ENCODE measurements at regions not wholly inside any gene's neighbourhood (a gene's known extent, or its start where the extent isn't known, plus 50 kb on each side); places are given as distances from the start of the nearest gene placed in this dataset.
"Not testable (repeated sequence)": the region's sequence is repeated elsewhere in the genome, so short reads cannot be mapped to it uniquely, and the experiment has no call there.

DNA sequence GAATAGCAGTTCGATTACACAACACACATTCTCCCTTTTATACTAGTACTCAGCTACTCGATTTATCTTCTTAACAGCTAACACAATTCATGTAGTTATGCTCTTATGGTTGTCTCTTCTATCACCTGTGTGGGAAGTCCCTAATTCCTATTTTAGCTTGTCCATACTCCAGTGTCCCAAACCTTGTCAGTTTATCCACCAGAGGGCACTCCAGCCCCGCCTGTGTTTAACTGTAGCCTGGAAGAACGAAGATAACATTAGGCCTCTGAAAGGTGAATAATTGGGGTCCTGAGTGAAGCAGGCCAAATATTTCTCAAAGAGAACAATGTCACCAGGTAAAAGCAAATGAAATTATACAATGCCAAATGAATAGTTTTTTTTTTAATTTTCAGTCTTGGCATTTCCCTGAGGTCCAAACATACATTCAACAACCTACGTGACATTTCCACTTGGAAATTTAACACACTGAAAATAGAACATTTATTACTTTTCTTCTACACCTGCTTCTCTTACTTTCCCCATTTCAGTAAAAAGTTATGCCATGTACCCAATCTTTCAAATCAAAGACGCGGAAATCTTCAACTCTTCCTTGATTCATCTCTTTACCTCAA is 560.7 kb downstream of the HTR1A start:
- TF ChIP-seq EZH2phosphoT487 (IDR thresholded peaks at IDR 0.05; ENCODE audit: borderline replicate concordance, low read depth, low read length), result no peak
- TF ChIP-seq, protein P1, sequence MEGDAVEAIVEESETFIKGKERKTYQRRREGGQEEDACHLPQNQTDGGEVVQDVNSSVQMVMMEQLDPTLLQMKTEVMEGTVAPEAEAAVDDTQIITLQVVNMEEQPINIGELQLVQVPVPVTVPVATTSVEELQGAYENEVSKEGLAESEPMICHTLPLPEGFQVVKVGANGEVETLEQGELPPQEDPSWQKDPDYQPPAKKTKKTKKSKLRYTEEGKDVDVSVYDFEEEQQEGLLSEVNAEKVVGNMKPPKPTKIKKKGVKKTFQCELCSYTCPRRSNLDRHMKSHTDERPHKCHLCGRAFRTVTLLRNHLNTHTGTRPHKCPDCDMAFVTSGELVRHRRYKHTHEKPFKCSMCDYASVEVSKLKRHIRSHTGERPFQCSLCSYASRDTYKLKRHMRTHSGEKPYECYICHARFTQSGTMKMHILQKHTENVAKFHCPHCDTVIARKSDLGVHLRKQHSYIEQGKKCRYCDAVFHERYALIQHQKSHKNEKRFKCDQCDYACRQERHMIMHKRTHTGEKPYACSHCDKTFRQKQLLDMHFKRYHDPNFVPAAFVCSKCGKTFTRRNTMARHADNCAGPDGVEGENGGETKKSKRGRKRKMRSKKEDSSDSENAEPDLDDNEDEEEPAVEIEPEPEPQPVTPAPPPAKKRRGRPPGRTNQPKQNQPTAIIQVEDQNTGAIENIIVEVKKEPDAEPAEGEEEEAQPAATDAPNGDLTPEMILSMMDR (conservative IDR thresholded peaks at IDR 0.05; ENCODE audit: low read length), result peak; percentile 90
- Histone ChIP-seq H3K4me1 (ENCODE audit: insufficient read depth, low read length, poor library complexity, severe bottlenecking) (no peaks in the 10 kb centered on the region), H3K9me2 (ENCODE audit: insufficient read depth, low read length) (no peaks in the 10 kb centered on the region), H3K9me3 (ENCODE audit: low read length) (no peaks in the 10 kb centered on the region), H2AFZ (ENCODE audit: low read length) (no peak overlapping the region), H3K4me3 (ENCODE audit: low read depth, low read length, poor library complexity, severe bottlenecking) (no peak overlapping the region), H3K79me2 (ENCODE audit: insufficient read depth, low read depth, low read length) (no peaks in the 10 kb centered on the region), H4K20me1 (ENCODE audit: insufficient read depth, low read length) (no peaks in the 10 kb centered on the region), H3K36me3 (ENCODE audit: insufficient read depth, low read length) (no peaks in the 10 kb centered on the region), H3K4me2 (ENCODE audit: low read length) (no peak overlapping the region), H3K27ac (ENCODE audit: low read depth, low read length, poor library complexity, severe bottlenecking) (no peak overlapping the region)
- intact Hi-C loops (cut with micrococcal nuclease; ENCODE audit: unreplicated experiment), result loop anchor here (5.0 kb wide), 1 partner anchor 561 kb away; the partner anchor contains the start of gene HTR1A
- peak; percentile 48 for DNase-seq (ENCODE audit: low spot score)
- CTCF ChIA-PET (ENCODE audit: unreplicated experiment), result no interaction called here
- POLR2A ChIA-PET, result interaction anchor here (1.1 kb wide), 1 partner anchor 9 kb away, joined by 4 read pairs; no protein-coding TSS in a partner anchor
- BruUV-seq (replicated peaks), result no TSS peak

DNA sequence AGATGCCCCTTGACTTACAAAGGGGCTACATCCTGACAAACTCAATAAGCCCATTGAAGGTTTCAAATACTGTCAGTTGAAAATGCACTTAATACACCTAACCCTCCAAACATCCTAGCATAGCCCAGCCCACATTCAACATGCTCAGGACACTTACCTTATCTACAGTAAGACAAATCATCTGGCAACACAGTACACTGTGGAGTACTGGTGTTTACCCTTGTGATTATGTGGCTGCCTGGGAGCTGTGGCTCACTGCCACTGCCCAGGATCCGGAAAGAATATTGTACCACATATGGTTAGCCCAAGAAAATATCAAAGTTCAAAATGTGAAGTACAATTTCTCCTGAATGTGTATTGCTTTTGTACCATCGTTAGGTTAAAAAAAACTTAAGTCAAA is 562.2 kb downstream of the HTR1A start:
- intact Hi-C loops (cut with micrococcal nuclease; ENCODE audit: unreplicated experiment), result loop anchor here (5.0 kb wide), 1 partner anchor 562 kb away; the partner anchor contains the start of gene HTR1A
- no peaks in the 10 kb centered on the region for H3K4me1 ChIP-seq (ENCODE audit: insufficient read depth, low read length, poor library complexity, severe bottlenecking)
- H4K20me1 ChIP-seq (ENCODE audit: insufficient read depth, low read length), result no peaks in the 10 kb centered on the region
- no peak overlapping the region for H3K4me3 ChIP-seq (ENCODE audit: low read depth, low read length, poor library complexity, severe bottlenecking)
- no peaks in the 10 kb centered on the region for H3K36me3 ChIP-seq (ENCODE audit: insufficient read depth, low read length)
- H3K9me2 ChIP-seq (ENCODE audit: insufficient read depth, low read length), result no peaks in the 10 kb centered on the region
- TF ChIP-seq, protein P1 (conservative IDR thresholded peaks at IDR 0.05; ENCODE audit: low read length), result no peak
- no peak for TF ChIP-seq EZH2phosphoT487 (IDR thresholded peaks at IDR 0.05; ENCODE audit: borderline replicate concordance, low read depth, low read length)
- H3K27ac ChIP-seq (ENCODE audit: low read depth, low read length, poor library complexity, severe bottlenecking), result no peak overlapping the region
- H3K4me2 ChIP-seq (ENCODE audit: low read length), result no peak overlapping the region
- no peak for DNase-seq (ENCODE audit: low spot score)
- no peaks in the 10 kb centered on the region for H3K9me3 ChIP-seq (ENCODE audit: low read length)
- POLR2A ChIA-PET, result interaction anchor here (0.6 kb wide), 2 partner anchors 69 to 611 kb away, joined by 3 to 5 read pairs; no protein-coding TSS in a partner anchor
- CTCF ChIA-PET (ENCODE audit: unreplicated experiment), result no interaction called here
- no peak overlapping the region for H2AFZ ChIP-seq (ENCODE audit: low read length)
- no peaks in the 10 kb centered on the region for H3K79me2 ChIP-seq (ENCODE audit: insufficient read depth, low read depth, low read length)
- BruUV-seq (replicated peaks), result no TSS peak

DNA sequence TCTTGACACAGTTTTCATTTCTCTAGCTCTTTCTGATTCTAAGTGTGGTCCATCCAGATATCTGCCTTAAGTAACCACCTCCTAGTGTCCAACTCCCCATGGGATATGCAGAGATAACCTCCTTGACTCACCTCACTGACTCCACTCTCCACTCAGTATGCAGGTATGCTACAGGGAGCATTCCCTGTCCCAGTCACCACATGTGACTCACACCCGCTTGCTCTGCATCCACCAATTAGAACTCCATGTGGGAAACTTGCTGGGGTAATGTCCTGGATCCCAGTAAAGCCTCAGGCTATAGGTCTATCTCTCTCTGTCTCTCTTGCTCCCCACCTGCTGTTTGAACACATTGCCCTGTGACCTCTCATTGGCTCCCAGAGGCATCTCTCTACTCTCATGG is 563.9 kb downstream of the HTR1A start:
- H3K4me1 ChIP-seq (ENCODE audit: insufficient read depth, low read length, poor library complexity, severe bottlenecking), result no peaks in the 10 kb centered on the region
- H3K79me2 ChIP-seq (ENCODE audit: insufficient read depth, low read depth, low read length), result no peaks in the 10 kb centered on the region
- H3K4me2 ChIP-seq (ENCODE audit: low read length), result no peak overlapping the region
- no peak overlapping the region for H3K27ac ChIP-seq (ENCODE audit: low read depth, low read length, poor library complexity, severe bottlenecking)
- no peaks in the 10 kb centered on the region for H3K9me3 ChIP-seq (ENCODE audit: low read length)
- H3K4me3 ChIP-seq (ENCODE audit: low read depth, low read length, poor library complexity, severe bottlenecking), result no peak overlapping the region
- intact Hi-C loops (cut with micrococcal nuclease; ENCODE audit: unreplicated experiment), result no loop called here
- no peaks in the 10 kb centered on the region for H4K20me1 ChIP-seq (ENCODE audit: insufficient read depth, low read length)
- no peaks in the 10 kb centered on the region for H3K9me2 ChIP-seq (ENCODE audit: insufficient read depth, low read length)
- no peaks in the 10 kb centered on the region for H3K36me3 ChIP-seq (ENCODE audit: insufficient read depth, low read length)
- ChIA-PET POLR2A (interaction anchor here (0.6 kb wide), 1 partner anchor 1643 kb away, joined by 3 read pairs; no protein-coding TSS in a partner anchor), CTCF (ENCODE audit: unreplicated experiment) (no interaction called here)
- TF ChIP-seq, protein P1 (conservative IDR thresholded peaks at IDR 0.05; ENCODE audit: low read length), result no peak
- TF ChIP-seq EZH2phosphoT487 (IDR thresholded peaks at IDR 0.05; ENCODE audit: borderline replicate concordance, low read depth, low read length), result no peak
- no peak for DNase-seq (ENCODE audit: low spot score)
- H2AFZ ChIP-seq (ENCODE audit: low read length), result no peak overlapping the region
- BruUV-seq (replicated peaks), result no TSS peak

DNA sequence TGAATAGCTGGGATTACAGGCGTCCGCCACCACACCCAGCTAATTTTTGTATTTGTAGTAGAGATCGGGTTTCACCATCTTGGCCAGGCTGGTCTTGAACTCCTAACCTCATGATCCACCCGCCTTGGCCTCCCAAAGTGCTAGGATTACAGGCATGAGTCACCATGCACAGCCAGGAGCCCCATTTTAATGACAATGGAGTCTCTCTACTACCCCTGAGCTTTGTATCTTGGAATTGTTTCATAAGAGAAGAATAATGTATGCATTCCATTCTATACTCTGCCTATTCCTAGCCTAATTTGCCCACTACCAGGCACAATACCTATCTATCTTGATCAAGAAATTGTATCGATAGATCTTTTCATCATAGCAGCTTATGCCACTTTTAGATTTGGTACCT is 574.1 kb downstream of the HTR1A start:
- H3K4me3 ChIP-seq (ENCODE audit: low read depth, low read length, poor library complexity, severe bottlenecking); BruUV-seq (replicated peaks); DNase-seq (ENCODE audit: low spot score); CTCF ChIA-PET (ENCODE audit: unreplicated experiment); H2AFZ ChIP-seq (ENCODE audit: low read length); H3K4me1 ChIP-seq (ENCODE audit: insufficient read depth, low read length, poor library complexity, severe bottlenecking); H3K27ac ChIP-seq (ENCODE audit: low read depth, low read length, poor library complexity, severe bottlenecking); intact Hi-C loops (cut with micrococcal nuclease; ENCODE audit: unreplicated experiment); H3K36me3 ChIP-seq (ENCODE audit: insufficient read depth, low read length); H3K9me3 ChIP-seq (ENCODE audit: low read length); H3K9me2 ChIP-seq (ENCODE audit: insufficient read depth, low read length); H4K20me1 ChIP-seq (ENCODE audit: insufficient read depth, low read length); H3K4me2 ChIP-seq (ENCODE audit: low read length); H3K79me2 ChIP-seq (ENCODE audit: insufficient read depth, low read depth, low read length): not testable (repeated sequence)
- POLR2A ChIA-PET, result interaction anchor here (0.6 kb wide), 1 partner anchor 60 kb away, joined by 5 read pairs; no protein-coding TSS in a partner anchor
